GM12873 (cell line): ENCODE measurements at regions not wholly inside any gene's neighbourhood (a gene's known extent, or its start where the extent isn't known, plus 50 kb on each side); places are given as distances from the start of the nearest gene placed in this dataset.

Experiments used
- CTCF ChIP-seq: IDR thresholded peaks from 2 replicates; pipeline ENCODE4 v1.5.1; 2012; ENCODE audit warnings: low read depth, mild to moderate bottlenecking, moderate library complexity, low read length, control low read depth; ENCODE audit not compliant: insufficient read depth; ENCODE audit errors: missing control alignments

- peak; percentile 16 for TF ChIP-seq CTCF
Measured at GRCh38 chr2:87469180-87470151, 278.4 kb upstream of the PLGLB2 start.

GRCh38 chr2:87470381-87471380 is 277.2 kb upstream of the PLGLB2 start:
- peak; percentile 27 for TF ChIP-seq CTCF

GRCh38 chr2:87496036-87497006 is 251.6 kb upstream of the PLGLB2 start:
- peak; percentile 8 for TF ChIP-seq CTCF
